GM23248 (cell line): ENCODE measurements at regions not wholly inside any gene's neighbourhood (a gene's known extent, or its start where the extent isn't known, plus 50 kb on each side); places are given as distances from the start of the nearest gene placed in this dataset.
"Not testable (repeated sequence)": the region's sequence is repeated elsewhere in the genome, so short reads cannot be mapped to it uniquely, and the experiment has no call there.

Experiments
- EZH2 ChIP-seq: fragments of 200-600 bp; sonication (generic); IDR thresholded peaks from 2 replicates; pipeline ENCODE4 v1.6.1; 2018; ENCODE audit warnings: antibody characterized with exemption, mild to moderate bottlenecking; ENCODE audit not compliant: insufficient read depth, poor library complexity, severe bottlenecking
- EZH2phosphoT487 ChIP-seq: fragments of 200-600 bp; sonication (generic); IDR thresholded peaks from 2 replicates; pipeline ENCODE4 v1.6.1; 2018; ENCODE audit warnings: antibody characterized with exemption, moderate library complexity, mild to moderate bottlenecking, low read depth; ENCODE audit not compliant: insufficient read depth

GRCh38 chr3:75527657-75528056 is 136.5 kb upstream of the FRG2C start:
- TF ChIP-seq EZH2, EZH2phosphoT487: not testable (repeated sequence)
